T-helper 2 cell (primary cell): ENCODE measurements at regions not wholly inside any gene's neighbourhood (a gene's known extent, or its start where the extent isn't known, plus 50 kb on each side); places are given as distances from the start of the nearest gene placed in this dataset.

Source experiments
- DNase-seq, 5 experiments: peaks; one replicate each; pipeline versions ENCODE4 v3.0.0 to v3.0.0-alpha.2; 2012 to 2022

- no peak for DNase-seq
These were observed 371.7 kb downstream of the BCOR start for GRCh38 chrX:39725928-39726619.

- DNase-seq: no peak
These were observed 371.0 kb downstream of the BCOR start for GRCh38 chrX:39726771-39727170.

GRCh38 chrX:39728025-39728424 lies 369.7 kb downstream of the BCOR start:
- no peak for DNase-seq

GRCh38 chrX:39728852-39729598 lies 368.7 kb downstream of the BCOR start:
- no peak for DNase-seq

GRCh38 chrX:39729981-39730661 lies 367.6 kb downstream of the BCOR start:
- no peak for DNase-seq

- DNase-seq: peak in 4 of 5 experiments; percentile 23 to 66 (median 34)
These were observed 367.0 kb downstream of the BCOR start for GRCh38 chrX:39730662-39731329.

GRCh38 chrX:39731330-39731667 lies 366.5 kb downstream of the BCOR start:
- DNase-seq: no peak

GRCh38 chrX:39731735-39732134 lies 366.0 kb downstream of the BCOR start:
- no peak for DNase-seq

- no peak for DNase-seq
These were observed 364.0 kb downstream of the BCOR start for GRCh38 chrX:39733745-39734144.

- DNase-seq: no peak
These were observed 363.5 kb downstream of the BCOR start for GRCh38 chrX:39734174-39734776.

- no peak for DNase-seq
These were observed 361.2 kb downstream of the BCOR start for GRCh38 chrX:39736216-39737211.

GRCh38 chrX:39739585-39739984 lies 358.2 kb downstream of the BCOR start:
- no peak for DNase-seq

- no peak for DNase-seq
These were observed 357.7 kb downstream of the BCOR start for GRCh38 chrX:39740078-39740477.

GRCh38 chrX:39741904-39742303 lies 355.9 kb downstream of the BCOR start:
- DNase-seq: no peak

- DNase-seq: no peak
These were observed 351.9 kb downstream of the BCOR start for GRCh38 chrX:39745818-39746217.

GRCh38 chrX:39749135-39749534 lies 348.6 kb downstream of the BCOR start:
- no peak for DNase-seq

- no peak for DNase-seq
These were observed 348.0 kb downstream of the BCOR start for GRCh38 chrX:39749728-39750127.

GRCh38 chrX:39750256-39750790 lies 347.4 kb downstream of the BCOR start:
- no peak for DNase-seq

GRCh38 chrX:39750848-39751247 lies 346.9 kb downstream of the BCOR start:
- peak in 1 of 5 experiments; percentile 79 for DNase-seq

- no peak for DNase-seq
These were observed 344.9 kb downstream of the BCOR start for GRCh38 chrX:39752815-39753214.

- DNase-seq: no peak
These were observed 344.3 kb downstream of the BCOR start for GRCh38 chrX:39753293-39753996.
